Stimulated activated CD4-positive, alpha-beta T cell treated with anti-CD3 and anti-CD28 coated beads, Interleukin-15, amount 100 ng/mL, for 1 hour (primary cell): ENCODE measurements at regions not wholly inside any gene's neighbourhood (a gene's known extent, or its start where the extent isn't known, plus 50 kb on each side); places are given as distances from the start of the nearest gene placed in this dataset.
"Not testable (repeated sequence)": the region's sequence is repeated elsewhere in the genome, so short reads cannot be mapped to it uniquely, and the experiment has no call there.

ENCODE experiments used
- DNase-seq, 2 donors: peaks; one replicate each; pipeline ENCODE4 v3.0.0-alpha.2; 2020; ENCODE audit warnings: low read depth in 1 of 2, low spot score in 1 of 2

GRCh38 chr10:65395631-65396030 lies 1530.2 kb upstream of the LRRTM3 start:
- DNase-seq: no peak

- no peak for DNase-seq
These were observed 1528.8 kb upstream of the LRRTM3 start for GRCh38 chr10:65396997-65397396.

GRCh38 chr10:65408401-65408800 lies 1517.4 kb upstream of the LRRTM3 start:
- DNase-seq: no peak

- no peak for DNase-seq
These were observed 1512.8 kb upstream of the LRRTM3 start for GRCh38 chr10:65413001-65413400.

GRCh38 chr10:65415318-65415717 lies 1510.5 kb upstream of the LRRTM3 start:
- no peak for DNase-seq

- no peak for DNase-seq
These were observed 1509.7 kb upstream of the LRRTM3 start for GRCh38 chr10:65416094-65416493.

- no peak for DNase-seq
These were observed 1506.2 kb upstream of the LRRTM3 start for GRCh38 chr10:65419629-65420028.

GRCh38 chr10:65423043-65423442 lies 1502.8 kb upstream of the LRRTM3 start:
- DNase-seq: no peak

GRCh38 chr10:65429381-65429780 lies 1496.5 kb upstream of the LRRTM3 start:
- not testable (repeated sequence) for DNase-seq

GRCh38 chr10:65430979-65431378 lies 1494.9 kb upstream of the LRRTM3 start:
- DNase-seq: no peak

- no peak for DNase-seq
These were observed 1454.8 kb upstream of the LRRTM3 start for GRCh38 chr10:65470986-65471385.

- DNase-seq: no peak
These were observed 1443.0 kb upstream of the LRRTM3 start for GRCh38 chr10:65482848-65483247.

GRCh38 chr10:65491799-65492198 lies 1434.0 kb upstream of the LRRTM3 start:
- no peak for DNase-seq

- no peak for DNase-seq
These were observed 1429.3 kb upstream of the LRRTM3 start for GRCh38 chr10:65496541-65496940.

- DNase-seq: no peak
These were observed 1428.0 kb upstream of the LRRTM3 start for GRCh38 chr10:65497837-65498236.

GRCh38 chr10:65500716-65501115 lies 1425.1 kb upstream of the LRRTM3 start:
- DNase-seq: no peak

GRCh38 chr10:65501259-65501658 lies 1424.6 kb upstream of the LRRTM3 start:
- DNase-seq: no peak

- DNase-seq: no peak
These were observed 1407.5 kb upstream of the LRRTM3 start for GRCh38 chr10:65518379-65518778.

- DNase-seq: no peak
These were observed 1396.8 kb upstream of the LRRTM3 start for GRCh38 chr10:65528986-65529385.

- DNase-seq: no peak
These were observed 1394.3 kb upstream of the LRRTM3 start for GRCh38 chr10:65531545-65531944.

- no peak for DNase-seq
These were observed 1391.1 kb upstream of the LRRTM3 start for GRCh38 chr10:65534771-65535170.

- DNase-seq: no peak
These were observed 1381.1 kb upstream of the LRRTM3 start for GRCh38 chr10:65544756-65545155.

GRCh38 chr10:65548001-65548400 lies 1377.8 kb upstream of the LRRTM3 start:
- DNase-seq: no peak

GRCh38 chr10:65550761-65551160 lies 1375.1 kb upstream of the LRRTM3 start:
- no peak for DNase-seq
